ENCODE measurements at regions not wholly inside any gene's neighbourhood (a gene's known extent, or its start where the extent isn't known, plus 50 kb on each side); places are given as distances from the start of the nearest gene placed in this dataset.

DNA sequence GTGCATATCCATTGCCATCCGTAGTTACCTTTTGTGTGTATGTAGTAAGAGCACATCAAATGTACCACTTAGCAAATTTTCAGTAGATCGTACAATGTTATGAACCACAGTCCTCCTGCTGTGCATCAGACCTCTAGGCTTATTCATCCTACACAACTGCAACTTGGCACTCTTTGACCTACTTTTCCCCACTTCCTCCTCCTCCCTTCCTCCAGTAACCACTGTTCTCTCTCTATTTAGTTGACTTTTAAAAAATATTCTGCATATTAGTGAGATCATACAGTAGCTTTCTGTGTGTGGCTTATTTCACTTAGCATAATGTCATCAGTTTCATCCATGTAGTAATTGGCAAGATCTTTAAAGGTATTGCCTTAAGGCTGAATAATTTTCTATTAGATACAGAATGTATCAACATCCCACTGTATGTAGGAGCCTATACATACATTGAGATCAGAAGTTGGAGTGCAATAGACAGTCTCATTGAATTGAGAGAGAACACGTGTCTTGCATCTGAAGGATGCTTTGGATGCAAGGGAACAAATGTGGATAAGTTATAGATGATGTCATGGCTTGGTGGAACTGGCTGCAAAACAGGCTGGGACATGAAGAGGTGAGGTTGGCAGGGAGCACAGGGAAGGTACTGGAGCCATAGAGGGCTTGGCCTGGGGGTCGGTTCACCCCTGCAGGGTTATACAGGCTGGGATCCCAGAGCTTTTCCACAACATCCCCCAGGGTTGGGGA lies 83.0 kb upstream of the FAM180A start:
- no peak for DNase-seq (ENCODE audit: low spot score)

DNA sequence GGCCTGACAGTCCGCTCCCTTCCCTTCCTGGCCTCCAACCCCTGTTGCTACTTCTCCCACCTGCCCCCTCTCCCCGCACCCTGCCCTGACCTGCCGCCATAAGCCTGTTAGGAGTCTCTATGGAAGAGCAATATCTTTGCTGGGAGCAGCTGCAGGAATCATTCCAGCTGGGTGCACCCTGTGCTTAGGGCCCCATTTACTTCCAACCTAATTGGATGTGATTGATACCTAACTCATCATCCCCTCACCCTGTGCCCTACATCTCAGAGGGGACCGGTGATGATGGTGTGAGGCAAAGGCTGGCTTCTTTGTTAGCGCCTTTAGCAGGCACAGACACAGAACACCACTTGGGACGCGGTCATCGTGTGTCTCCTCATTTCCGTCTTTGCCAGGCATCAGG lies 80.0 kb upstream of the FAM180A start:
- DNase-seq (ENCODE audit: low spot score), result no peak

DNA sequence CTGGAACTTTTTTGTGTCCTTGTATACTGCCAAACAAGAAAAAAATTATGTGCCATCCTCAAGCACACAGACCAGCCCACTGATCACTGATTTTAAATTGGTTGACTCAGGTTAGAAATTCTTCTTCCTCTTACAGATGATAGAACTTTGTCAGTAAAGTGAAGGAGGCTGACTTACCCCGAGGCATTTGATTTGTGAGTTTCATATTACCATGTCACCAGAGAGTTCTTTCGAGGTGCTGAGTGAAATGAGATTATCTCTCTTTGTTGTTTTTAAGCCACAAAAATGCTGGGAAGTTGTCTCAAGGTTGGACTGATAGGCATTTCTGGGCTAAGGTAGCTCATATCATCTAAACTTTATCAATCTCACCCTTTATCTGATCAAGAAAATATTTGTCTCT lies 78.8 kb upstream of the FAM180A start:
- DNase-seq (ENCODE audit: low spot score), result no peak

DNA sequence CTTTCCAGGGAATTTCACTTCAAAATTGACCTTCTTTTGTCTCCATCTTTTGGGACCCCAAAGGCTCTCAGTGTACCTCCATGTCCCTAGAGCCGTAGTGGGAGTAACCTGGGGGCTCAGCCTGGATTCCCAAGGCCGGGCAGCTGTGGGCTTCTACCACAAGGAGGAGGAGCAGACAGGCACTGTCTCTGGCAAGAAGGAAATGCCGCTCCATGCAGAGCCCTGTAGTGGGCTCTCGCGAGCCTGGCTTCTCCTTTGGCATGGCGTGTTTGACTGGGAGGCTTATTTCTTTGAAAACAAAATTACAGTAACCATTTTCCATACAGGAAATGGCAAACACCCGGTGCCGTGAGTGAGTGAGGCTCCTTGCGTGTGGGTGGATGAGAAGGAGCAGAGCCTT lies 76.8 kb upstream of the FAM180A start:
- DNase-seq (ENCODE audit: low spot score), result no peak

DNA sequence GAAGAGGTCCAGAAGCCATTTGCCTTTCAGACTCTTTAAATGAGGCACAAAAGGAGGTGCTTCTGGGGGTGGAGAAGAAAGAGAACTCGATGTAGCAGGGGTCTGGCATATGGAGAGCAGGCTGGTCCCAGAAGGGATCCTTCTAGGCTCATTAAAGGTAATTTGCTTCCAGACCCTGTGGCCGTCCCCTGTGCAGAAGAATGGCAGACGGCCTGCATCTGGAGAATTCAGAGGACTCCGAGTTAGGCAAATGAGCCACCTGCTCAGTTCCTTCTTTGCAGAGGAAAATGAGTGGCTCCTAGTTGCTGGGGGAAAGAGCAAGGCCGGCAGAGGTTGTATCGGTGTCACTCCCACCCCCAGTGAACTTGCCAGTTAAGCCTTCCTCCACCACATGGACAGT lies 73.8 kb upstream of the FAM180A start:
- DNase-seq (ENCODE audit: low spot score), result no peak

DNA sequence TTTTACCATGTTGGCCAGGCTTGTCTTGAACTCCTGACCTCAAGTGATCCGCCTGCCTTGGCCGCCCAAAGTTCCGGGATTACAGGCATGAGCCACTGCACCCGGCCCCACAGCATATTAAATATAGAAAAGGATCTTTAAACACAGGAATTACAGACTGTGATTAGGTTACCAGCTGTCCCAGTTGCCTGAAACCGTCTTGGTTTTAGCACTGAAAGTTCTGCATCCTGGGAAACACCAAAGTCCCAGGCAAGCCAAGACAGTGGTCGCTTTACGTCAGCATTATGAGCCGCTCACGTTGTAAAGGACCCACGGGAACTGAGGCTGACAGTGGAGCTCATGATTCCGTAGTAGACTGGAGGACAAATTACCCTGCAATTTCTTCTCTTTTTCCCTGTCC lies 69.0 kb upstream of the FAM180A start:
- DNase-seq (ENCODE audit: low spot score), result no peak

DNA sequence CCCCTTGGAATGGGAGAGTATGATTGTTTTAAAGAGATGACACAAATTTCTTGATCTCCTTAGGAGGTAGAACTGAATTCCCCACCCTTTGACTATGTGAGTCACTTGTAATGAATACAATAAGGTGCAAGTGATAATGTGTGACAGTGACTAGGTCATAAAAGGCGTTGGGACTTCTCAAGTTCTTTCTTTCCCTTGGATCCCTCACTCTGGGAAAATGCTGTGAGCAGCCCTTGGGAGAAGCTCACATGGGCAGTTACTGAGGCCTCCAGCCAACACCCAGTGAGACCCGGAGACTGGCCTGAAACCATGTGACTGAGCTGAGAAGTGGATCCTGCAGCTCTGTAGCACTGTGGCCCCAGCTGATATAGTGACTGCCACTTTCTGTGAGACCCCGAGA lies 66.4 kb upstream of the FAM180A start:
- DNase-seq (ENCODE audit: low spot score), result no peak

DNA sequence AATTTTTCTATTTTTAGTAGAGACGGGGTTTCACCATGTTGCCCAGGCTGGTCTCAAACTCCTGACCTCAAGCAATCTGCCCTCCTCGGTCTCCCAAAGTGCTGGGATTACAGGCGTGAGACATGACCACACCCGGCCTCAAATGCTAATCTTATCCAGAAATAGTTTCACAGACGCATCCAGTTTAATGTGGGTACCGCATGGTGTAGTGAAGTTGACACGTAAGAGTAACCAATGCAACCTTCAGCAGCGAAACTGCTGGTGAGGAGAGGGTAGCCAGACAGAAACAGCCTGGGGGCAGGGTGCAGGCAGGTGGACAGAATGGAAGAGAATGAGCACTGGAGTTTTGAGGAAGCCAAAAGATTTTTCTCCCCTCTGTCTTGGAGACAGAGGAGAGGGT lies 63.5 kb upstream of the FAM180A start:
- no peak for DNase-seq (ENCODE audit: low spot score)

DNA sequence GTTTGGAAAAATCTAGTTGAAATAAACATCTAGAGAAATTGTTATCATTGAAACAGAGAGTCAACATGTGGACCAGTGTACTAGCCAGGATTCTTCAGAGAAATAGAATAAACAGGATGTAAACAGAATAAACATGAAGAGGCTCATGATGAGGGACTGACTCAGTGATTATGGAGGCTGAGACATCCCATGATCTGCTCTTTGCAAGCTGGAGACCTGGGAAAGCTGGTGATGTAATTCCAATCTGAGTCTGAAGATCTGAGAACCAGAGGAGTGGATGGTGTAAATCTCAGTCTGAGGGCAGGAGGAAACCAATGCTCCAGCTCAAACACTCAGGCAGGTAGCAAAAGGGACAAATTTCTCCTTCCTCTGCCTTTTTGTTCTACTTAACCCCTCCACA lies 62.9 kb upstream of the FAM180A start:
- DNase-seq (ENCODE audit: low spot score), result peak; percentile 8

DNA sequence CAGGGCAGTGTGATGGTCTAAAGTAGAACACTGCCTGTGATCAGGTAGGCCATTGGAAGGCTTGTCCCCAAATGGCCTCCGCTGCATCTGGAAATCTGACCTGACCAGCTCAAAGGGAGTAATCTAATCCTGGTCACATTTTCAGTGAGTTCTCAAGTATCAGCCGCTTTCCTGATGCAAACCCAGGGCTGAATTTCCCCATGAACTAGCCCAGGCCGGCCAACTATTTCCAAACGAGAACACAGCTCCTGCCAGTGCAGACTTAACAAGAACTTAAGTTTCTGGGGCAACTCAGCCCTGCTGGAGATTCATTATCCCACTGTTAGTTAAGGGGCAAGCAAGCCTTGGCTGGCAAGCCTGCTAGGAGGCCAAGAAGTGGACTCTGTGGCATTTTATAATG lies 59.6 kb upstream of the FAM180A start:
- no peak for DNase-seq (ENCODE audit: low spot score)

DNA sequence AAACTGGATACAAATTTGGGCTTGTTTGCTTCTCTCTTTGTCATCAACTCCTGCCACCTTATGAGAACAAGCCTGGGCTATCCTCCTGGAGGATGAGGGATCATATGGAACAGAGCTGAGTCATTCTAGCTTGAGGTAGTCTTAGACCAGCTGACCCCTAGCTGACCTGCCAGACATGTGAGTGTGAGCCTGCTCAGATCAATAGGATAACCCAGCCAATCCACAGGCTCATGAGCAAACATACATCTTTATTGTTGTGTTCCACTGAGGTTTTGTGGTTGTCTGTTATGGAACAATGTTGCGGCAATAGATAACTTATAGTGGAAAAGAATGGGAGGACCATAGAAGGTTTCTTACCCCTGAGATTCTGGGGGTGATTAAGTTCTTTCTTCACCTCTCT lies 54.5 kb upstream of the FAM180A start:
- DNase-seq (ENCODE audit: low spot score), result no peak

DNA sequence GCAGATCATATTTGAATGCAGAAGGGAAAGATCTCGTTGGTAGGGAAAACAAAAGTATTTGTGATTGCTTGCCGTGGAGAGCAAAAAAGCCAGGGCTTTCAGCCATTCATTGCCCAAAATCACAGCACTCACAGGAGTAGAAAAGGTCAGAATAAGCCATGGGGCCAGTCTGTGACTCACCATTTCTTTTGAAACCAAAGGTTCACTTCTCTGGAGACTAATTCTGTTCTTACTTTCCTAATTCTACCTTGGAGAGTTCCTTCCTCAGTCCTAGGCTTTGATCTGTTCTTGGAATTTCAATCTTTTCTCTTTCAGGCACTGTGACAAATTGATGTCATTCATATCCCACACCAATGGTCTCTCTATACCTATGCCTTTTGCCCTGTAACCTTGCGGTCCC lies 54.1 kb upstream of the FAM180A start:
- no peak for DNase-seq (ENCODE audit: low spot score)

DNA sequence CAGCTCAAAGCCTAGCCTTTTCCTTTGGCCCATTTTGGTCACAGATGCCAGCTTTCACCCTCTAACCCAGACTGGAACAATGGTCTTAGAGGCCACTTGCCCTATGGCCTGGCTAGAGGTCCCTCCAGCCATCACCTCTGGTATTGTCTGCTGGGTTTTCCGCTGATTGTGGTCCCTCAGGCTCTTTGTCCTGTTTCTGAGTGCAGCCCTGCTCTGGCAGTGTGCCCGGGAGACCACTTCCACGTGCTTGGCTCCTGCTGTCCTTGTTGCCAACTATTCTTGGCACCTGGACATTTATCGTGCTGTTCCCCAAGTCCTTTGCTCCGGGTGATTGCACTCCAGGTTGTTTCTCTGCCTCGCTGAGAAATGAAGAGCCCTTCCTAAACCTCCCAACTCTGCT lies 53.3 kb upstream of the FAM180A start:
- no peak for DNase-seq (ENCODE audit: low spot score)

DNA sequence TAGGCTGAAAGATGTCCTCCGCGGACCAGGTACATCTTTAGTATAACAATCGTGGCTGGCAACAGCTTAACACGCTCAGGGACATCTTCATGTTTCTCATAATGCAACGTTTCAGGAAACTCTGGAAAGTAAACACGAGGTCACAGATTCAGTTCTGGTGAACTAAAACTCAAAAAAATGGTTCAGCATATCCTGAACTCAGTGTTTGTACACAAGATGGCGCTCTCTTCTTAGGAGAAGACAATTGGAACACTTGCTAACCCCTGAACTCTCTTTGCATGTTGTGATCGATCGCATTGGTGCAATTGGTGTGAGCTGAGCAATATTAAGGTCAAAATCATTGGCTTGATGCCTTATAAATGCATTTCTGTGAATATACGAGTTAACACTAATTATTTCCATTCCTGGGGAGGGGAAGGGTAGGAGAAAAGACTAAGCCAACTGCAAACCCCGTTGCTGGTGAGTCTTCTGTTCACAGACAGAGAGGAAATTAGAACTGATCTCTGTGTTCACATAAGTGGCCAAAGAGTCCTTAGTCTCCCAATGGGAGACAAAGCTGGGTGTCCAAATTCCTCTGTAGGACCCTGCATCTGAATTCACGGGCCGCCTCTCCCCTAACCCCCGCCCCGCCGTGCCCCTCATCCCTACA lies 52.6 kb upstream of the FAM180A start:
- peak; percentile 52 for DNase-seq (ENCODE audit: low spot score)

DNA sequence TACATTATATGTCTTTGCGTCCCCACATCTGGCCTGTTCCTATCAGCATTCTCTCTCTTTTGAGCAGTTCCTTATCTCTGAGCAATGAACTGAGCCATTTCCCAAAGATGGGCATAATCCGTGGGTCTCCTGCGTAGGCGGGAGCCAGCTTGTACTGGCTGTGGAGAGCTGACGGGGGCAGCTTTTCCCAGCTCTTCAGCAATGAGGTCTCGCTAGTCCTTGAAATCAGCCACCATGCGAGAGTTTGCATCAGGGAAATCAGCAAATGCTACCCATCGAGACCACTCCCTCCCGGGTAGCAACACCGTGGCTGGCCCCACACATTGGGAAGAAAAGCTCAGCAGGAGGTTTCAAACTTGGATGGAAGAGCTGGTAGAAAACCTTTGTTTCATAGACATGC lies 51.9 kb upstream of the FAM180A start:
- DNase-seq (ENCODE audit: low spot score), result no peak

DNA sequence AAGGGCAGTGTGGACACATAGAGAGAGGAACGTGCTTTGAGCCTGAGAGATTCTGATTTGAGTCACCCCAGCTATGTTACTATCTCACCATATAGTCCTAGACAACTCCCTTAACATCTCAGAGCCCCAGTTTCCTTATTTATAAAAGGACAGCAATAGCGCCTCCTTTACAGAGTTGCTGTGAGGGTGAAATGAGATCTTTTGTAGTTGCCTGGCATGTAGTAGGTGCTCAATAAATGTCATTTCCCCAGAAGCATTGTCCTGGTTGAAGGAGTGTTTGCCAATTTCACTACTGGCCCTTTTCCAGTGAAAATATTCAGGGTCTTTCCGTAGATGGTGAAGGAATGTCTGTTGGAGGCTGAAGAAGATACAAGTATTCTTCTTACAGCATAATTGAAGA lies 51.3 kb upstream of the FAM180A start:
- DNase-seq (ENCODE audit: low spot score), result no peak

Measured in A172 (cell line).